HEK293T (cell line): ENCODE measurements at regions not wholly inside any gene's neighbourhood (a gene's known extent, or its start where the extent isn't known, plus 50 kb on each side); places are given as distances from the start of the nearest gene placed in this dataset.

Experiments
- CTCF ChIA-PET: fragments of 350-600 bp; formaldehyde crosslinking; extraction: SDS; loops from one replicate; lab custom pipeline; 2021; ENCODE audit warnings: antibody characterized with exemption, inconsistent platforms; lab: Yijun Ruan, JAX
- POLR2A ChIA-PET: fragments of 350-600 bp; formaldehyde crosslinking; extraction: SDS; loops from one replicate; lab custom pipeline; 2020; ENCODE audit warnings: antibody characterized with exemption, inconsistent platforms; lab: Yijun Ruan, JAX
- DNase-seq: peaks from one replicate; pipeline ENCODE4 v3.0.0; 2012; ENCODE audit warnings: mixed read lengths; ENCODE audit errors: extremely low spot score
- ARNT ChIP-seq: fragments of 450-650 bp; IDR thresholded peaks from 2 replicates; pipeline ENCODE4 v1.6.1; 2017; ENCODE audit warnings: mild to moderate bottlenecking
- BHLHE40 ChIP-seq: fragments of 450-650 bp; IDR thresholded peaks from 2 replicates; pipeline ENCODE4 v1.6.1; 2016; ENCODE audit warnings: mild to moderate bottlenecking, moderate library complexity, borderline replicate concordance
- CTBP1 ChIP-seq: fragments of 450-650 bp; IDR thresholded peaks from 2 replicates; pipeline ENCODE4 v1.6.1; 2016; ENCODE audit warnings: borderline replicate concordance
- ELF4 ChIP-seq: fragments of 450-650 bp; IDR thresholded peaks from 2 replicates; pipeline ENCODE4 v1.6.1; 2017; ENCODE audit warnings: antibody characterized with exemption
- FOXA1 ChIP-seq: fragments of 450-650 bp; IDR thresholded peaks from 2 replicates; pipeline ENCODE4 v1.6.1; 2016; ENCODE audit warnings: mild to moderate bottlenecking
- FOXK2 ChIP-seq: fragments of 450-650 bp; IDR thresholded peaks from 2 replicates; pipeline ENCODE4 v1.6.1; 2016; ENCODE audit warnings: mild to moderate bottlenecking
- FOXM1 ChIP-seq: fragments of 450-650 bp; IDR thresholded peaks from 2 replicates; pipeline ENCODE4 v1.6.1; 2017; ENCODE audit warnings: mild to moderate bottlenecking, borderline replicate concordance
- HDGF ChIP-seq: fragments of 450-650 bp; IDR thresholded peaks from 2 replicates; pipeline ENCODE4 v1.6.1; 2017; ENCODE audit warnings: antibody characterized with exemption, borderline replicate concordance
- L3MBTL2 ChIP-seq: fragments of 450-650 bp; conservative IDR thresholded peaks from 2 replicates; pipeline ENCODE4 v1.6.1; 2016; ENCODE audit warnings: mild to moderate bottlenecking
- LEF1 ChIP-seq: fragments of 450-650 bp; IDR thresholded peaks from 2 replicates; pipeline ENCODE4 v1.6.1; 2017; ENCODE audit warnings: mild to moderate bottlenecking, borderline replicate concordance
- NFRKB ChIP-seq: fragments of 450-650 bp; IDR thresholded peaks from 2 replicates; pipeline ENCODE4 v1.6.1; 2016; ENCODE audit warnings: mild to moderate bottlenecking, moderate library complexity
- SP1 ChIP-seq: fragments of 450-650 bp; IDR thresholded peaks from 2 replicates; pipeline ENCODE4 v1.6.1; 2017
- SUZ12 ChIP-seq: fragments of 450-650 bp; IDR thresholded peaks from 2 replicates; pipeline ENCODE4 v1.6.1; 2016; ENCODE audit warnings: mild to moderate bottlenecking
- TARDBP ChIP-seq: fragments of 450-650 bp; IDR thresholded peaks from 2 replicates; pipeline ENCODE4 v1.6.1; 2016
- ZNF384 ChIP-seq: fragments of 450-650 bp; IDR thresholded peaks from 2 replicates; pipeline ENCODE4 v1.6.1; 2016
- TF ChIP-seq, protein P1 (sequence below): fragments of 450-650 bp; IDR thresholded peaks from 2 replicates; pipeline ENCODE4 v1.6.1; 2016

DNA sequence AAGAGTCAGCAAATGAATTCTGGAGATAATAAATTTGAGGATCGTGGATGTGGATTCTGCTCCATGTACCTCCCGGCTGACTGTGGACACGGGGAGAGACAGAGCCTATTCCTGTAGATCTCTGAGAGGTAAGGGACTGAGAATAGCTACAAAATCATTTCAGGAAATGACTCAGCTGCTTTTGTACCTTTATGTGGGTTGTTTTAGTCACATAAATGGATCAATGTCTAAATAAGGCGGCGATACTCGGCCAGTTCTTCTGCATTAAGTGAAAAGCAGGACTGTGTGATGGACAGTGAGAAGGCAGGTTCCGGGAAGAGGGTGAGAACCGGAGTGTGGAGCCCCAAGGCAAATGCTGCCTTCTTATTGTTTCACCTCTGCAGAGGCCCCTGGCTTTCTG lies 128.1 kb downstream of the EFNB2 start:
- no peak for DNase-seq
- TF ChIP-seq SUZ12 (no peak), SP1 (no peak), CTBP1 (no peak), ZNF384 (no peak), L3MBTL2 (no peak), FOXM1 (no peak), FOXK2 (no peak), NFRKB (no peak), ARNT (no peak), HDGF (no peak), FOXA1 (no peak), BHLHE40 (no peak), LEF1 (no peak), TARDBP (no peak), ELF4 (no peak)
- TF ChIP-seq, protein P1, sequence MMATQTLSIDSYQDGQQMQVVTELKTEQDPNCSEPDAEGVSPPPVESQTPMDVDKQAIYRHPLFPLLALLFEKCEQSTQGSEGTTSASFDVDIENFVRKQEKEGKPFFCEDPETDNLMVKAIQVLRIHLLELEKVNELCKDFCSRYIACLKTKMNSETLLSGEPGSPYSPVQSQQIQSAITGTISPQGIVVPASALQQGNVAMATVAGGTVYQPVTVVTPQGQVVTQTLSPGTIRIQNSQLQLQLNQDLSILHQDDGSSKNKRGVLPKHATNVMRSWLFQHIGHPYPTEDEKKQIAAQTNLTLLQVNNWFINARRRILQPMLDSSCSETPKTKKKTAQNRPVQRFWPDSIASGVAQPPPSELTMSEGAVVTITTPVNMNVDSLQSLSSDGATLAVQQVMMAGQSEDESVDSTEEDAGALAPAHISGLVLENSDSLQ = no peak
- ChIA-PET CTCF (no interaction called here), POLR2A (no interaction called here)

GRCh38 chr13:106405731-106406130 lies 129.7 kb downstream of the EFNB2 start:
- no peak for DNase-seq
- CTCF ChIA-PET = no interaction called here
- POLR2A ChIA-PET = no interaction called here
- TF ChIP-seq NFRKB = no peak

GRCh38 chr13:106403280-106403679 lies 132.2 kb downstream of the EFNB2 start:
- ChIA-PET CTCF (no interaction called here), POLR2A (no interaction called here)
- TF ChIP-seq BHLHE40 = no peak
- TF ChIP-seq SUZ12 = no peak
- TF ChIP-seq ARNT = no peak
- TF ChIP-seq HDGF = no peak
- no peak for DNase-seq

DNA sequence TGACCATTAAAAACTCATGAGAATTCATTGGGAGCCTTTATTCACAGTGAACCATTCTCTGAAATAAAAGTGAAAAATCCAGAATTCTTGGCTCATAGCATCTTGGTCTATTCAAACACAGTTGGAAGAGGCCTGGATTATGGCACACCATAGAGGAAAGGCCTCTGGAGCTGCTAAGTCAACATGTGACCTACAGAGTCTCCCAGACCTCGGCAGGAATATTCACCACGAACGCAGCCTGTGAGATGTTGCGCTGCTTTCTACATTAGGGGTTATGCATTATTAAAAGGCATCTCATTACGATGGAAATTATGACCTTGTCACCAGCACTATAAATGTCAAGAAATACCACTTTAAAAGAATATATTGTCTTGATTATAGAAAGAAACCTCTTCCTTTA lies 132.6 kb downstream of the EFNB2 start:
- TF ChIP-seq LEF1 (no peak), BHLHE40 (no peak), HDGF (no peak), SP1 (no peak), ARNT (no peak), FOXM1 (no peak), SUZ12 (no peak), FOXA1 (no peak), L3MBTL2 (no peak), CTBP1 (no peak), ZNF384 (no peak), ELF4 (no peak), FOXK2 (no peak), NFRKB (no peak), TARDBP (no peak)
- TF ChIP-seq, protein P1 = no peak
- no peak for DNase-seq
- ChIA-PET POLR2A (no interaction called here), CTCF (interaction anchor here (1.1 kb wide), 1 partner anchor 129 kb away, joined by 3 read pairs; no protein-coding TSS in a partner anchor)

- no peak for DNase-seq
- ChIA-PET CTCF (no interaction called here), POLR2A (no interaction called here)
- TF ChIP-seq NFRKB = no peak
- no peak for TF ChIP-seq HDGF
- TF ChIP-seq FOXM1 = no peak
- TF ChIP-seq CTBP1 = no peak
- TF ChIP-seq, protein P1 = no peak
- no peak for TF ChIP-seq ZNF384
- no peak for TF ChIP-seq BHLHE40
- TF ChIP-seq FOXA1 = no peak
- no peak for TF ChIP-seq LEF1
- TF ChIP-seq TARDBP = no peak
- TF ChIP-seq ARNT = no peak
- TF ChIP-seq SUZ12 = no peak
- TF ChIP-seq SP1 = no peak
- TF ChIP-seq L3MBTL2 = no peak
- TF ChIP-seq ELF4 = no peak
- no peak for TF ChIP-seq FOXK2
Observed at GRCh38 chr13:106401081-106401480, 134.4 kb downstream of the EFNB2 start.

DNA sequence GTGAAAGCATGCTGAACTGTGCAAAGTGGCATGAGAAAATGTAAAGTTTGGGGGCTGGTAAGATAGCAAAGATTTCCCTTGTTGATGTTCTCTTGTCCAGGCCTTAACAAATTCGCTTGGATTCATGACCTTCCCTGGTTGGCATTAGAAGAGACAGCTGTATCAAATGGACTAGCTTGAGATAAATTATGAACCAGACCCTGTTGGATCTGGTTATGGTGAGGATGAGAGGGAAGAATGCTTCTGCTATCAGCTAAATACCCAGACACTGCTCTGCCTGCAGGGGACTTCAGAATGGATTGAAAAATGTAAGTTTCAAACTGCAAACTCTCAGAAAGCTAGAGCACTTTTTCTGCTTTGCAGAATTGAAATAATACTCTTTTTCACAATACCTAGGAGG lies 135.2 kb downstream of the EFNB2 start:
- POLR2A ChIA-PET = no interaction called here
- CTCF ChIA-PET = no interaction called here
- no peak for DNase-seq
- TF ChIP-seq FOXA1 = no peak
- no peak for TF ChIP-seq ZNF384
- no peak for TF ChIP-seq L3MBTL2
- TF ChIP-seq SUZ12 = no peak
- no peak for TF ChIP-seq ELF4
- no peak for TF ChIP-seq FOXK2
- TF ChIP-seq BHLHE40 = no peak
- no peak for TF ChIP-seq ARNT
- TF ChIP-seq SP1 = no peak
- no peak for TF ChIP-seq CTBP1
- TF ChIP-seq LEF1 = no peak
- TF ChIP-seq TARDBP = no peak
- TF ChIP-seq, protein P1 = no peak
- TF ChIP-seq NFRKB = no peak
- TF ChIP-seq FOXM1 = no peak
- TF ChIP-seq HDGF = no peak
